ENCODE measurements at regions not wholly inside any gene's neighbourhood (a gene's known extent, or its start where the extent isn't known, plus 50 kb on each side); places are given as distances from the start of the nearest gene placed in this dataset.

DNA sequence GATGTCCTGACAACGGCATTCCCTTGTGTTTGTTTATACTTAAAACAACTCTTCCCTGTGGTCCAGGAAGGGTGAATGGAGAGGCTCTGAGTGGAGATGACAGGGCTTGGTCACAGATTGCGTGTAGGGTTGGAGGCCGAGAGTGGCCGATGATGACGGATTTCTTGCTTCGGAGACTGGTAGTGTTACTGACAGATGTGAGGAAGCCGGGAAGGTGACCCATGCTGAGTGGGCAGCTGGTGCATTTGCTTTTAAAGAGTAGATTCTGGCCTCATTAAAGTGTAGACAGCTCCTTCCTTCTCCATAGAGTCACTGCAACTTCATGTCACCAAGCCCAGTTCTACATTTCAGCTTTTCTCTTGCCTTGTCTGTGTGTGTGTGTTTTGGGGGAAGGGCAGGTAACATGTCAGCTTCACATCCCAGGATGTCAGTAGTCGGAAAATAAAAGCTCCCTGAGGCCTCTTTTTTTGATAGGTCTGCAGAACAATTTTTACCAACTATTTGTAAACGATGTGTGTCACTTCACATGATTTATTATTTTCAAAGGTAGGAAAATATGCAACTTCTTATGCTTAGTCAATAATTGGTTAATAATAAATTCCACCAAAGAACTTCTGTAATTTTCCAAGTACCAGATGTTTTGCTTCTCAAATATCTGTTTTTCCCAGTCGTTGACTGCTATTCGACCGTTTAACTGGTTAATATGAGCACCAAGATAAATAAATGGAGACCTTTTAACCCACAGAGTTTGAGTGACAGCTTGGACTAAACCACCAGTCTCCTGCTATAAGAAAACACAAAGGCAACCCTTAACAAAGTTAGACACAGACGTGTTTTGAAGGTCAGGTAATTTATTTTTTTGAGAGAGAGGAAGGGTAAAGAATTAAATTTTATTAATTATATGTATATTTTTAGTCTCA lies 436.9 kb downstream of the SLC4A3 start:
- TF ChIP-seq ZNF211 (tag by site-specific recombination; IDR thresholded peaks at IDR 0.05; ENCODE audit: low read depth) (no peak), ZSCAN30 (tag by site-specific recombination; IDR thresholded peaks at IDR 0.05) (no peak), ZNF785 (tag by site-specific recombination; IDR thresholded peaks at IDR 0.05) (no peak), ZNF530 (tag by site-specific recombination; IDR thresholded peaks at IDR 0.05; ENCODE audit: low read depth) (no peak), CTCF (tag by site-specific recombination; IDR thresholded peaks at IDR 0.05) (no peak), ZNF521 (tag by site-specific recombination; IDR thresholded peaks at IDR 0.05) (no peak), ZNF777 (tag by site-specific recombination; IDR thresholded peaks at IDR 0.05; ENCODE audit: borderline replicate concordance) (no peak), ZNF654 (tag by site-specific recombination; IDR thresholded peaks at IDR 0.05; ENCODE audit: low read depth) (no peak)
- TF ChIP-seq, protein P1, sequence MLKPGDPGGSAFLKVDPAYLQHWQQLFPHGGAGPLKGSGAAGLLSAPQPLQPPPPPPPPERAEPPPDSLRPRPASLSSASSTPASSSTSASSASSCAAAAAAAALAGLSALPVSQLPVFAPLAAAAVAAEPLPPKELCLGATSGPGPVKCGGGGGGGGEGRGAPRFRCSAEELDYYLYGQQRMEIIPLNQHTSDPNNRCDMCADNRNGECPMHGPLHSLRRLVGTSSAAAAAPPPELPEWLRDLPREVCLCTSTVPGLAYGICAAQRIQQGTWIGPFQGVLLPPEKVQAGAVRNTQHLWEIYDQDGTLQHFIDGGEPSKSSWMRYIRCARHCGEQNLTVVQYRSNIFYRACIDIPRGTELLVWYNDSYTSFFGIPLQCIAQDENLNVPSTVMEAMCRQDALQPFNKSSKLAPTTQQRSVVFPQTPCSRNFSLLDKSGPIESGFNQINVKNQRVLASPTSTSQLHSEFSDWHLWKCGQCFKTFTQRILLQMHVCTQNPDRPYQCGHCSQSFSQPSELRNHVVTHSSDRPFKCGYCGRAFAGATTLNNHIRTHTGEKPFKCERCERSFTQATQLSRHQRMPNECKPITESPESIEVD (tag by site-specific recombination; IDR thresholded peaks at IDR 0.05): no peak
